ENCODE measurements at regions not wholly inside any gene's neighbourhood (a gene's known extent, or its start where the extent isn't known, plus 50 kb on each side); places are given as distances from the start of the nearest gene placed in this dataset.

DNA sequence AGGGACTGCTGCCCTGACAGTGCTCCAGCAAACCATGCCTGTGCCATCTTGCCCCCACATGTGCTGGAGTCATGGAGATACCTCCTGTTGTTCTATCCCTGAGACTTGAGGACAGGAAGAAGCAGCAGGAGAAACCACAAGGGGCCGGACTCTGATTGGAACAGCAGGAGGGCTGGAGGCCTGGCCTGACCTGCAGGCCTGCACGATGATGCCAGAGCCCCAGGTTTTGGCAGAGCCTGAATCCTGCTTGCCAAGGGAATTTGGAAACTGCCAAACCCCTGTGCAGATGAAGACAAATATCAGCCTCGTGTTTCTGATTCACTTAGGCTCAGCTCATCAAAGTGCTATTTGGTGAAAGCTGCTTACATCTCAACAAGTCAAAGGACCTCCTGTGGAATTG is 177.6 kb downstream of the MAFB start:
- TF ChIP-seq, protein P1, sequence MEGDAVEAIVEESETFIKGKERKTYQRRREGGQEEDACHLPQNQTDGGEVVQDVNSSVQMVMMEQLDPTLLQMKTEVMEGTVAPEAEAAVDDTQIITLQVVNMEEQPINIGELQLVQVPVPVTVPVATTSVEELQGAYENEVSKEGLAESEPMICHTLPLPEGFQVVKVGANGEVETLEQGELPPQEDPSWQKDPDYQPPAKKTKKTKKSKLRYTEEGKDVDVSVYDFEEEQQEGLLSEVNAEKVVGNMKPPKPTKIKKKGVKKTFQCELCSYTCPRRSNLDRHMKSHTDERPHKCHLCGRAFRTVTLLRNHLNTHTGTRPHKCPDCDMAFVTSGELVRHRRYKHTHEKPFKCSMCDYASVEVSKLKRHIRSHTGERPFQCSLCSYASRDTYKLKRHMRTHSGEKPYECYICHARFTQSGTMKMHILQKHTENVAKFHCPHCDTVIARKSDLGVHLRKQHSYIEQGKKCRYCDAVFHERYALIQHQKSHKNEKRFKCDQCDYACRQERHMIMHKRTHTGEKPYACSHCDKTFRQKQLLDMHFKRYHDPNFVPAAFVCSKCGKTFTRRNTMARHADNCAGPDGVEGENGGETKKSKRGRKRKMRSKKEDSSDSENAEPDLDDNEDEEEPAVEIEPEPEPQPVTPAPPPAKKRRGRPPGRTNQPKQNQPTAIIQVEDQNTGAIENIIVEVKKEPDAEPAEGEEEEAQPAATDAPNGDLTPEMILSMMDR (IDR thresholded peaks at IDR 0.05), result no peak
- no peak for TF ChIP-seq POLR2A (IDR thresholded peaks at IDR 0.05)
